Activated T-cell treated with anti-CD3 and anti-CD28 coated beads, Interleukin-2, amount 50 U/mL, for 4 hours (primary cell): ENCODE measurements at regions not wholly inside any gene's neighbourhood (a gene's known extent, or its start where the extent isn't known, plus 50 kb on each side); places are given as distances from the start of the nearest gene placed in this dataset.

ENCODE experiments used
- ATAC-seq, 2 donors: fragments of 200-7000 bp; cut with Tn5 transposase; one replicate each; pipeline ENCODE4 v1.10.0; 2021
- DNase-seq: peaks from one replicate; pipeline ENCODE4 v3.0.0-alpha.2; 2020
- H3K27me3 Mint-ChIP-seq: one replicate; pipeline ENCODE4 v1.8.0; 2021; ENCODE audit warnings: low read depth, mixed read lengths
- H3K36me3 Mint-ChIP-seq: one replicate; pipeline ENCODE4 v1.8.0; 2022; ENCODE audit warnings: mixed read lengths; ENCODE audit not compliant: insufficient read depth
- H3K4me1 Mint-ChIP-seq: one replicate; pipeline ENCODE4 v1.8.0; 2021; ENCODE audit warnings: low read depth, mixed read lengths
- H3K4me3 Mint-ChIP-seq: one replicate; pipeline ENCODE4 v1.8.0; 2021; ENCODE audit warnings: mild to moderate bottlenecking, moderate library complexity, mixed read lengths
- H3K9me3 Mint-ChIP-seq: one replicate; pipeline ENCODE4 v1.8.0; 2021; ENCODE audit warnings: mixed read lengths

- peaks cover 10% of the 10 kb centered on the region for H3K4me1 Mint-ChIP-seq
These were observed 168.3 kb upstream of the DUSP10 start for GRCh38 chr1:221910222-221910621.

GRCh38 chr1:221908573-221908972, 166.7 kb upstream of the DUSP10 start:
- Mint-ChIP-seq H3K27me3 (no peaks in the 10 kb centered on the region), H3K4me1 (peaks cover 10% of the 10 kb centered on the region), H3K9me3 (no peaks in the 10 kb centered on the region), H3K36me3 (no peaks in the 10 kb centered on the region), H3K4me3 (no peak overlapping the region)
- ATAC-seq (no peak), DNase-seq (no peak)

More at GRCh38 chr1:221910222-221910621, 168.3 kb upstream of the DUSP10 start:
- Mint-ChIP-seq H3K9me3 (no peaks in the 10 kb centered on the region), H3K36me3 (no peaks in the 10 kb centered on the region), H3K4me3 (no peak overlapping the region), H3K27me3 (no peaks in the 10 kb centered on the region)
- ATAC-seq: no peak
- DNase-seq: no peak

GRCh38 chr1:221907166-221907932, 165.5 kb upstream of the DUSP10 start:
- H3K9me3 Mint-ChIP-seq: no peaks in the 10 kb centered on the region
- ATAC-seq (no peak), DNase-seq (no peak)
- H3K4me1 Mint-ChIP-seq: peaks cover 10% of the 10 kb centered on the region
- H3K27me3 Mint-ChIP-seq: no peaks in the 10 kb centered on the region
- no peak overlapping the region for H3K4me3 Mint-ChIP-seq
- no peaks in the 10 kb centered on the region for H3K36me3 Mint-ChIP-seq

- ATAC-seq: no peak
- no peaks in the 10 kb centered on the region for H3K36me3 Mint-ChIP-seq
- H3K4me1 Mint-ChIP-seq: no peaks in the 10 kb centered on the region
- no peaks in the 10 kb centered on the region for H3K9me3 Mint-ChIP-seq
- DNase-seq: no peak
- H3K27me3 Mint-ChIP-seq: no peaks in the 10 kb centered on the region
- H3K4me3 Mint-ChIP-seq: no peak overlapping the region
These were observed 163.9 kb upstream of the DUSP10 start for GRCh38 chr1:221905802-221906201.

- Mint-ChIP-seq H3K9me3 (no peaks in the 10 kb centered on the region), H3K4me3 (no peak overlapping the region), H3K4me1 (no peaks in the 10 kb centered on the region), H3K27me3 (no peaks in the 10 kb centered on the region), H3K36me3 (no peaks in the 10 kb centered on the region)
- ATAC-seq (no peak), DNase-seq (no peak)
These were observed 162.4 kb upstream of the DUSP10 start for GRCh38 chr1:221904319-221904718.

GRCh38 chr1:221903594-221903993, 161.7 kb upstream of the DUSP10 start:
- no peak for DNase-seq
- no peak for ATAC-seq
- Mint-ChIP-seq H3K9me3 (no peaks in the 10 kb centered on the region), H3K27me3 (no peaks in the 10 kb centered on the region), H3K36me3 (no peaks in the 10 kb centered on the region), H3K4me3 (no peak overlapping the region), H3K4me1 (no peaks in the 10 kb centered on the region)

- no peak for DNase-seq
- no peak overlapping the region for H3K4me3 Mint-ChIP-seq
- ATAC-seq: no peak
- no peaks in the 10 kb centered on the region for H3K9me3 Mint-ChIP-seq
- no peaks in the 10 kb centered on the region for H3K36me3 Mint-ChIP-seq
- no peaks in the 10 kb centered on the region for H3K4me1 Mint-ChIP-seq
- no peaks in the 10 kb centered on the region for H3K27me3 Mint-ChIP-seq
These were observed 161.1 kb upstream of the DUSP10 start for GRCh38 chr1:221902961-221903360.

- DNase-seq (no peak), ATAC-seq (no peak)
- no peak overlapping the region for H3K4me3 Mint-ChIP-seq
- no peaks in the 10 kb centered on the region for H3K9me3 Mint-ChIP-seq
- no peaks in the 10 kb centered on the region for H3K4me1 Mint-ChIP-seq
- no peaks in the 10 kb centered on the region for H3K27me3 Mint-ChIP-seq
- H3K36me3 Mint-ChIP-seq: no peaks in the 10 kb centered on the region
These were observed 158.8 kb upstream of the DUSP10 start for GRCh38 chr1:221900678-221901077.

- no peak overlapping the region for H3K4me3 Mint-ChIP-seq
- no peaks in the 10 kb centered on the region for H3K4me1 Mint-ChIP-seq
- no peaks in the 10 kb centered on the region for H3K36me3 Mint-ChIP-seq
- ATAC-seq (no peak), DNase-seq (no peak)
- no peaks in the 10 kb centered on the region for H3K9me3 Mint-ChIP-seq
- H3K27me3 Mint-ChIP-seq: no peaks in the 10 kb centered on the region
These were observed 155.4 kb upstream of the DUSP10 start for GRCh38 chr1:221897321-221897721.

- no peaks in the 10 kb centered on the region for H3K27me3 Mint-ChIP-seq
- DNase-seq (no peak), ATAC-seq (no peak)
- H3K36me3 Mint-ChIP-seq: no peaks in the 10 kb centered on the region
- H3K9me3 Mint-ChIP-seq: no peaks in the 10 kb centered on the region
- H3K4me1 Mint-ChIP-seq: no peaks in the 10 kb centered on the region
- H3K4me3 Mint-ChIP-seq: no peak overlapping the region
These were observed 150.5 kb upstream of the DUSP10 start for GRCh38 chr1:221892301-221892830.

GRCh38 chr1:221891708-221892107, 149.8 kb upstream of the DUSP10 start:
- no peaks in the 10 kb centered on the region for H3K36me3 Mint-ChIP-seq
- DNase-seq (no peak), ATAC-seq (no peak)
- H3K4me3 Mint-ChIP-seq: no peak overlapping the region
- no peaks in the 10 kb centered on the region for H3K9me3 Mint-ChIP-seq
- no peaks in the 10 kb centered on the region for H3K27me3 Mint-ChIP-seq
- H3K4me1 Mint-ChIP-seq: no peaks in the 10 kb centered on the region

- Mint-ChIP-seq H3K4me3 (no peak overlapping the region), H3K4me1 (no peaks in the 10 kb centered on the region), H3K27me3 (no peaks in the 10 kb centered on the region), H3K9me3 (no peaks in the 10 kb centered on the region), H3K36me3 (no peaks in the 10 kb centered on the region)
- no peak for DNase-seq
- ATAC-seq: no peak
These were observed 146.9 kb upstream of the DUSP10 start for GRCh38 chr1:221888801-221889200.

- ATAC-seq: no peak
- no peak for DNase-seq
- H3K9me3 Mint-ChIP-seq: no peaks in the 10 kb centered on the region
- no peaks in the 10 kb centered on the region for H3K27me3 Mint-ChIP-seq
- no peaks in the 10 kb centered on the region for H3K36me3 Mint-ChIP-seq
- no peaks in the 10 kb centered on the region for H3K4me1 Mint-ChIP-seq
- no peak overlapping the region for H3K4me3 Mint-ChIP-seq
These were observed 146.3 kb upstream of the DUSP10 start for GRCh38 chr1:221888218-221888617.

GRCh38 chr1:221887758-221888157, 145.9 kb upstream of the DUSP10 start:
- Mint-ChIP-seq H3K4me1 (no peaks in the 10 kb centered on the region), H3K4me3 (no peak overlapping the region), H3K27me3 (no peaks in the 10 kb centered on the region), H3K36me3 (no peaks in the 10 kb centered on the region), H3K9me3 (no peaks in the 10 kb centered on the region)
- ATAC-seq (no peak), DNase-seq (no peak)

- no peak for DNase-seq
- H3K36me3 Mint-ChIP-seq: no peaks in the 10 kb centered on the region
- H3K4me1 Mint-ChIP-seq: no peaks in the 10 kb centered on the region
- no peaks in the 10 kb centered on the region for H3K27me3 Mint-ChIP-seq
- no peaks in the 10 kb centered on the region for H3K9me3 Mint-ChIP-seq
- H3K4me3 Mint-ChIP-seq: no peak overlapping the region
- ATAC-seq: no peak
These were observed 145.5 kb upstream of the DUSP10 start for GRCh38 chr1:221887415-221887746.
